ENCODE measurements at regions not wholly inside any gene's neighbourhood (a gene's known extent, or its start where the extent isn't known, plus 50 kb on each side); places are given as distances from the start of the nearest gene placed in this dataset.

DNA sequence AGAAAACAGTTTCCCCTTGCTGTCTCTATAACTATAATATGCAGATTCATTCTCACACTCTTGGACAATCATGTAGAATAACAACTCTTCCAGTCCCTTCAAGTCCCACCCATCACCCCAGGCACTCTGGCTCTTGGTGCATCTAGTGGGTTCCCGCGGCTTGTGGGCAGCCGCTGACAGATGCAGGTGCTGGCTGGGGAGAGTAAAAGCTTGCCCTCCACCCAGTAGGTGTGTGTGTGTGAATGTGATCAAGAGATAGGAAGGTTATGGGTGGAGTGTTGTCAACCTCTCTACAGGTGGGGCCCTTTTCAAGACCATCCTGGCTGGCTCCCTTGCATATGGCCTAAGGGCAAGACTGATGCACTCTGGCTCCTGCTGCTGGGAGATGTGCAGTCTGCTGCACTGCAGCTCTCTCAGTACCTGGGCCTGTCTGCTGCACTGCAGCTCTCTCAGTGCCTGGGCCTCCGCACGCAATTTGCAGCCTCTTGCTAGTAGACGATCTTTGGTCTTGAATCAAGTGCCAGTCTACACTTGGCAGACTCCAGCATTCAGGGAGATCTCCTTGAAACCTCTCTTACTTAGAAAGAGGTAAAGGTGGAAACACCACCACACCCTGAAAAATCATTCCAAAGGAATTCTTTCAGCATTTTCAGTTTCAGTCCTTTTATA, 189.7 kb upstream of the GDNF start:
- no peak for DNase-seq

DNA sequence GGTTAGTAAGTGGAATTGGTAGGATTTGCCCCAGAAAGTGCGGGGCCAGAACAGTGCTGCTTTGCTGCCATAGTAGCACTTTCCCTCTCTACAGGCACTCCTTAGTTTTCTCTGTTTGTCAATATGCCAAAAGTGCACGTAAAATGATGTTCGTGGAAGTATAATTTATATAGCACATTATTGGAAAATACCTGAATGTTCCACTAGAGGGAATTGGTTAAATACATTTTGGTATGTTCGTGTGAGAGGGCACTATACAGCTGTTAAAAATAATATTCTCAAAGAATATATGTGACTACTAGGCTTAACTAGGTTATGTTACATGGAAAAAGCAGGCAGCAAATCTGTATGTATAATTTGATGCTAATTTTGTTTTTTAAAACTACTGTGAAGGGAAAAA, 184.0 kb upstream of the GDNF start:
- DNase-seq = no peak

DNA sequence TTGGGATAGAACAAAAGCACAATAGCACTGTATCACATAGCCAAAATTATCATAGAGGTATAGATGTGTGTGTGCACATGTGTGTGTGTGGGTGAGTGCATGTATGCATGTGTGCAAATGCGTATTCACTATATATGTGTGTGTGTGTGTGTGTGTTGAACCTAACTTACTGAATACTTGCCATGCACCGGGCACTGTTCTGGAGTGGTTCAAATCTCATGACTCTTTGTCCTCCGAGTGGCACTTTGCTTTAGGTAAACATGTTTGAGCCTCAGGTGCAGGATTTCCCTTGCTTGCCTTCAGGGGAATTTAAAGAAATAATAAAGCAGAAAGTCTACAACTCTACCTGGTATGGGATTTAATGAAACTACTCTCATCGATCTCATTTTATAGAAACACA, 183.5 kb upstream of the GDNF start:
- no peak for DNase-seq

DNA sequence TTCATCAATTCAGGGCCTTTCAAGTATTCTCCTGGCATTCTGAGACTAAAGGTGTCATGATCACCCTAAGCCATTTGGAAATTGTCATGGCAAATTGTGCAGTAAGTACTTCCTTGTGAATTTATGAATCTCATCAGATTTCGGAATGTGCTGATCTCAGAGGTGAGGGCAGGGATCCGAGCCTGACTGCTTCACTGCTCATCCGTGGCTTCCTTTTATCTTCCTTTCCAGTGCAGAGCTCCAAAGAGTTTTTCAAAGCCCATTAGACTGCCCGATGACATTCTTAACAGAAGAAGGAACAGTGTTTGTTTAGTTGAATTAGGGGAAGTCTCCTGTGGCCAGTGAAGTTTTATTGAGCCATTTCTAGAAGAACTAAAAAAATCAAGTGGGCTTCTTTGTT, 182.8 kb upstream of the GDNF start:
- DNase-seq = no peak

DNA sequence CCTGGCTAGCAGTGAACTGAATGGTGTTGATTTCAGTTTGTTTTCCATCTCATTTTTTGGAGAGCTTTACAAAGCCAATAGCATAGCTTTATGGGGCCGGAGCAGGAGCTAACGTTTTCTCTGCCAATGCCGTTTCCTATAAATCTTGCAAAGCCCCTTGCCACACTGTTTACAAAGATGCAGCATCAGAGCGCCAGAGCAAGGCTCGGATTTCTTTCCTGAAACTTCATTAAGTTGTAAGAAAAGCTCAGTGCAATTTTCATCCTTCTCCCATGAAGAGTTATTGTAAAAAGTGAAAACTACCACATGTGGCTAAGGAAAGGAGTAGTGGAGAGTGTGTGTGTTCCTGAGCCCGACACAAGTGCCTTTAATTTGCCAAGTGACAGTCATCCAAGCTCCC, 178.2 kb upstream of the GDNF start:
- DNase-seq = no peak

DNA sequence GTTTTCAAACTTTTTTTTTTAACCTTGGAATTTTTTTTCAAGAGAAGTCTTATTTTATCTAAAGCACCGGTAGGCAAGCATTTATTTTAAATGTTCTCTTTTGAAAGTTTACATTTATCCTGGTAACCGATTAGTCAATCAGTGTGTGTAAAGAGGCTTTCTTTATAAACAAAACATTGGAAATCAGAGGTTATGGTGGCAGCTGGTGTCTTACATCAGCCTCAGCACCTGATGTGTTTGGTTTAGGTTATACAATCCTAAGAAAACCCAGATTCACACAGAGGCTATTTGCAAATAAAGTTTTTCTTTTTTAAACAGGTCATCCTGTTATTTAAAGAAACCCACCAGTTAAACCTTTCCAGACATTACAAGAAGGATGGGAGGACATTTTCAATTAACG, 173.3 kb upstream of the GDNF start:
- DNase-seq = no peak

DNA sequence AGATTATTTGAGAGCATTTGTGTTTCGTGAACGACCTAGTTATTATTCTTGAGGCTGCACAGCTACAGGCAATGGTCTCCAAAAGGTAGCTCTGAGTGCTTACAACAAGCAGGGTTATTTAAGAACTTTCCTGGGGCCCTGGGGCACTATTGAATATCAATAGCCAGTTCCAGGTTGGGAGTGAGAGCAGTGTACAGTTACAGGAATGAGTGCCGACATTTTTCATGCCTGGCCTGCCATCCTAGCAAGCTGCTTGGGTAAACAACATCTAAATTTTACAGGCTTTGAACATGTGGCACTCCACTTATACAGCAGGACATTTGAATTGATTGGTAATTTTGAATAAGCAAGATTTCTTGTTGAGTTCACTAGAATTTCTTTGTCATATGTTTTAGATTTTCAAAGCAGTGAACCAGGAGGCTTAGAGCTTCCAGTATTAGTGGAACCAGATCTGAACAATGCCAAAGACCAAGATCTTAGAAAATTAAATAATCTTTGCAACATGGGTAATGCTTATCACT, 171.9 kb upstream of the GDNF start:
- DNase-seq = no peak

DNA sequence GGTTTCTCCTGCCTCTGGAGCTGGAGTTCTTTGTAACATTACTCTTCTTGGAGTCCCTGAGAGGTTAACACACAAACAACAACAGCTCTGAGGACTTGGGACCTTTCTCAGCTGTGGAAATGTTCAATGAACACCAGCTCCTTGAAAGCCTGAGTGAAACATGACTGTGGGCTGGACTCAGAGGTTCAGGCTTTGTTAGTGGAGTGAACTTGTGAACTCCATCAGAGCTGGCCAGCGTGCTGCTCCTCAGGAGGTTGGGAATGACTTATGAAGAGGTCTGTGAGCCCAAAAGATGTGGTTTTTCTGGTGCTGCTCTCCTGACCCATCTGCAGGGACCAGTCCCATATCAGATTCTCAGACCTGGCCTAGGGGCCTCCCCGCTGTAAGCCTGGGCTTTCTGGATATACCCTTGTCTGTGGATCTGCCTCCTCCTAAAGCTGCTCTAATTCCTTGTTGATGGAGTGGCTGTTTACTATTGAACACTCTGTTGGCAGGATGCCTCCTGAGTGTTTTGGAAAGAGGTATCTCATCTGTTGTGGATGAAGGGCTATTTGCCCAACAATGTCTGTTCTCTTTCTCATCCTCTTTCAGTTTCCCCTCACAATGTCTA, 170.0 kb upstream of the GDNF start:
- DNase-seq = no peak

DNA sequence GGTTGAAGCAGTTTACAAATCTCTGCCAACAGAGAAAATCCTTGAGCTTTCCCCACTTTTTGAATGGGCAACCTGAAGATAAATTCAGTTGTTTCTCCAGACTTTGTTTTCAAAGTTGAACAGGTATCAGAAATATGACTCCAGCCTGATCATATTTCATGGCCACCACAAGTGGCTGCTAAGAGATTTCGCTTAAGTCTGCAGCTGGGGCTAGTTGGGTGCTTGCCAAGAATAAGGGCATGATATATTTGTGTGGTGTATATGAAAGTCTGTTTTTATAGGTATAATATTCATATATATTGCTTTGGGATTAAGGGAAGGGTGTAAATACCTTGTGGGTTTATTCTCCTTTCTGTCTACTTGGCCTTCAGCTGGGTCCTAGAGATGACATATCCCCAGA, 168.4 kb upstream of the GDNF start:
- no peak for DNase-seq

DNA sequence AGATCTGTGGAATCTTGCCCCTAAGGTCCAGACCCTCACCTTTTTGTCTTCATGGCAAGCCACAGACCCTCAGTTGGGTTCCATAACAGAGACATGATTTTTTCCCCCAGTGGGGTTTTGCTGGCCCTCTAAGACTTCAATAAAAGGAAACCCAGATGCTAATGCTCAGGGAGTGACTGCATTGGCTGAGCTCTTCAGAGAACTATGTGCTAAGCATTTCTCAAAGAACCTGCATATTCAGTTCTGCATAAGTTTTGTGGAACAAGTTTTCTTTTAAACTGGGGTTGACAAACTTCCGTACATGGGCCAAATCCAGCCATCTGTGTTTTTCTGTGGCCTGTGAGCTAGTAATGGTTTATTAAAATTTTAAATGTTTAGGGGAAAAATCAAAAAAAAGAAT, 159.8 kb upstream of the GDNF start:
- no peak for DNase-seq

DNA sequence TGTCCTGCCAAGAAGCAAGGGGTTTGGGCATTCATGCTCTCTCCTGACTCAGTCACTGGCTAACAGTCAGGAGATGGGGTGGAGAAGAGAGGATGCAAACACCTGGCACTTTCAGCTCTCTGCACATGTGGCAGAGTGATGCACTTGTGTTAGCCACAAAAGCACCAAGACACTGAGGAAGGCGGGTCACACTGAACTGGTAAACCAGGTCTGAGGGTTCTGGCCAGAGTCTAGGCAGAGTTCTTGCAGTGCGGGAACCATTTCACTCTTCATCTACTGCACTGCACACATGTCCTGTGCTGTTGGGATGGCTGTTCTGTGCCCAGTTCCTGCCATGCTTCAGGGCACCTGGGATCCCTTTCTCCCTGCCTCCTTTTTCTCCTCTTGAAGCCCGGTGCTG, 157.1 kb upstream of the GDNF start:
- DNase-seq = no peak

DNA sequence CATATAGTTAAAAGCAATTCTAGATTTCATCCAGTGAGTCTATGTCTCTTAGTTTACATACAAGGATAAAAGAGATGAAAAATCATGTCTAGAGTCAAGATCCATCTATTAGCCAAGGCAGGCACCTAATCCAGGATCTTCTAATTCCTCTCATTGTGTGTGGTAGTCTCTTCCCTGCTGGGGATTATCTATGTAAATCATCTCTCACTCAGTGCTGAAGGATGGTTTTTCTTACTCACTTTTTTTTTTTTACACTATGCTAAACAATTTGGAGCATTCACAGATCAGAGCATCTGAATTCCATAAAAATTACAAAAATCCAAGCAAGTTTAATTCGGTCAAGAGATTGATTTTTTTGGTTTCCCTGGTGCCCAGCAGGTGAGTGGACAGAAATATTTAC, 154.9 kb upstream of the GDNF start:
- no peak for DNase-seq

DNA sequence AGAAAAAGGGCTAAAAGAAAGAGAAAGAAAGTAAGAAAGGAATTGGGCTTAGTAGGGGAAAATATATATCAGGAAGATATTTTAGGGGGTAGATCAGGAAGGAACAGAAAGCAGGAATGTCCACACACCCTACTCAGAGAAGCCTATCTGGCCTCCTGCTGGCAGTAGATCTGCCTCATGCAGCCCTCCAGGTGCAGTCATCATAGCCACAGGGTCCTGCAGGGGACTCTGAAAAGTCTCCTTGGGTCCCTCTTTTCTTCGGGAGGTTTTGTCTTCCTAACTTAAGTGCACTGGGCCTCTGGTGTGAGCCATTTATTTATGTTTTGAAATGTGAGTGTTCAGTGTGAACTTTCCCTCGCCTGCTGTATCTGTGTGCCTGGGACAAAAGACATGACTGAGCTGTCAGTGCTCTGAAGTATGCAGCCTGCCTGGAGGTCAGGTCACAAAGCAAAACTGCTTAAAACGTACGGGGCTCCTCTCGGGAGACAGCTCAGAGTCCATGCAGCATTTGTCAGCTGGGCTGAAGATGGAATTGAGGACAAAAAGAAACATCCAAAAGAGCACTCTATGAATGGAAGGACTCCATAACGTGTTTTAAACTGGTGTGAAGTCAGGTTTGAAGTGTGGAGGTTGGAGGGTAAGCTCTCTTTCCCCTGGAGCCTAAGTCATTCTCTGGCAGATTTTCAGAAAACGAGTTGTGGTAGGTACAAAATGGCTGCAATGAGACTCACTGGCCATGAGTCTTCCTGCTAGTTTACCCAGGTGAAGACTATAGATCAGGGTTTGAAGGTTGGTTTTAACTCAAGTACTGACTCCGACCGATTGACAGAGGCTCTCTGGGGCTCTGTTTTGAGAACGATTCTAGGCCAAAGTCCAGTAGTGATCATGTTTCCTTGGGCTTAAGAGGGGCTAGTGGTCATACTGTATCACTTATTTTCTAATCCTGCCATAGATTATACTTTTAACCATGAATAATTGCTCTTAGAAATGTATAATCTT, 151.8 kb upstream of the GDNF start:
- DNase-seq = no peak

DNA sequence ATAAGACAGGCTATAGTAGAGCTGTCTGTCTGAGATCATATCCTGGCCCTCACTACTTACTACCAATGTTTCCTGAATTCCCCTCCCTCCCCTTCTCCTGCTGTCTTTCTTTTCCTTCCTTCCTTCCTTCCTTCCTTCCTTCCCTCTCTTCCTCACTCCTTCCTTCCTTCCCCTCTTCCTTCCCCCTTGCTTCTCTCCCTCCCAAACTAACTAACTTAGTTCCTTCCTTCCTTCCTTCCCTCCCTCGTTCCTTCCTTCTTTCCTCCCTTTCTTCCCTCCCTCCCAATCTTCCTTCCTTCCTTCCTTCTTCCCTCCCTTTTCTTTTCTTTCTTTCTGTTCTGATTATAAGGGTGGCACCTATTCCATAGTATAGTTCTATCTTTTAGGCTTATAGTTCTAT, 150.0 kb upstream of the GDNF start:
- DNase-seq = no peak

DNA sequence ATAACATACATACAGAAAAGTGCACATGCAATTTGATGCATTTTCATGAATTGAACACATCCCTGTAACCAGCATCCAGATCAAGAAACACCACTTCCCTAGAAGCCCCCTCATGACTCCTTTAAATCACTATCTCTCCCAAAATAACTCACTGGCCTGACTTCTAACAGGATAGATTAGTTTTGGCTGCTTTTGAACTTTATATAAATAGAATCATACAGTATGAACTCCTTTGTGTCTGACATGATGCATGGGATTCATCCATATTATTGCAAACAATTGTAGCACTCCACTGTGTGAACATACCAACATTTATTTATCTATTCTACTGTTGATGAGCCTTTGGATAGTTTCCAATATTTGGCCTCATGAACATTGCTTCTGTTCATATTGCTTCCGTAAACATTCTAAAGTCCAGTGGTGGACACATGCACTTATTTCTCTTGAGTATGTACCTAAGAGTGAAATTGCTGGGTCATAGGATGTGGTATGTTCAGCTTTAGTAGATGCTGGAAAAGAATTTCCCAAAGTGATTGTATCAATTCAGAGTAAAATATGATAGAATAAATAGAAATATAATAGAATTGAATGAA, 148.7 kb upstream of the GDNF start:
- DNase-seq = no peak

DNA sequence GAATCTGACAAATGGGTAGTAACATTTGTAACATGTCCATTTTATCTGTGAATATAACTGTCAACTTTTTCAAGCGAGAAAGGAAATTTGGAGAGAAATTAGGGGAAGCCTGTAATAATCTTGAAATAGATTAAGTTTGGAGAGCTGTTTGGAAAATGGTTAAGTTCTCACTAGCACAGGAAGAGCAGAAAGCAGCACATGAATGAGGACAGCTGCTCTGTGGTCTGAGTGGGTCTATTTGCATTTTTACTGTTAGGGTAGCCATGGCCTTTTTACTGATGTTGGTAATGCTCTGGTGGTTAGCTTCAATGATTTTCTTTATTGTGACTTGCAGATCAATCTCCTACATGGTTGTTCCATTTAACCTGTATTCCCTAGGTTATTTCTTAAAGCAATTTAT, 144.5 kb upstream of the GDNF start:
- no peak for DNase-seq

DNA sequence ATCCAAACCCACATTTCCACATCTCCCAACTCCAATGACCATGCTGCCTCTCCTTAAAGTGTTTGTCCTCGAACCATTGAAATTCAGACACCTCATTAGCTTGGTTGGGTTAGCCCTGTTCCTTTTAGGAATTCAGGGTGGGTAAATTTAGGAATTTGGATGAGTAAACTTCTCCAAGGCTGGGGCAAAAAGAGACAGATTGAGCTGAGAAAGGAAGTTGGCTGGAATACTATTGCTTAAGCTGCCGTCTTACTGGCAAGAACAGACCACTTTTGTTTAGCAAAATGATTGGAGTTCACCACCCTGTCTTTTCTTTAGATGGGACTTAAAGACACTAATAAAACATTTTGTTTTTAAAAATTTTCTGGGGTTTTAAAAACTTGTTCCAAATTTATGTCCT, 143.6 kb upstream of the GDNF start:
- no peak for DNase-seq

DNA sequence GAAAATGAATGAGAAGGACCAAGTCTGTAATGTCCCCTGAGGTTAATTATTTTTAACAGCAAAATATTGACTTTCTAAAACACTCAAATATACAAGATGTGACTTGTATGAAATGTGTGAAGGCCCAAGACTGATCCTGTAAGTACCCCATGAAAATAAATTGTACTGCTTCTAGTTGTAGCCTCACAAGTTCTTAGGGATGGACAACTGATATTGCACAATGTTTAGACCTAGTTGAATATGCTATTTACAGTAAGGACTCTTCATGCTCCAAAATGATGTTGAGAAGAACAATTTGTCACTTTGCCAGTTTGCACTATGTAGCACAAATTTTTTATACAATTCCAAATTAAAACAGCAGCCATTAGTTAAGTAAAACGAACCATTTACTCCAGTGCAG, 139.7 kb upstream of the GDNF start:
- DNase-seq = no peak

DNA sequence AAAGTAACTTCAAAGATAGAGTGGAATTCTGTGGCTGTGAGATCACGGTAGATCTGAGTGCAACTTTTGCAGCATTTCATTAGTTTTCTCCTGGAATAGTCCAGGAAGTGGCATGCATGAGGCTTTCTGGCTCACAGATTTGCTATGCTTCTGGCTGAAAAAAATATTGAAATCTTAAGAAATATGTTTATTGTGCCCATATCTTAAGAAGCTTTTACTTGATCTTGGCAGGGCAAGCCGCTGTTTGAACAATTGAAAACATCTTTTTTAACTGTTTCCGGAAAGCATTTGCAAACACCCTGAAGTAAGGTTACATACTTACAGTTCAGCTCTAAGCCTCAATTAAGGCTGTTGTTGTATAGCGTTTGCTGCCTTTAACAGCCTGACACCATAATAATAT, 135.7 kb upstream of the GDNF start:
- peak; percentile 20 for DNase-seq

DNA sequence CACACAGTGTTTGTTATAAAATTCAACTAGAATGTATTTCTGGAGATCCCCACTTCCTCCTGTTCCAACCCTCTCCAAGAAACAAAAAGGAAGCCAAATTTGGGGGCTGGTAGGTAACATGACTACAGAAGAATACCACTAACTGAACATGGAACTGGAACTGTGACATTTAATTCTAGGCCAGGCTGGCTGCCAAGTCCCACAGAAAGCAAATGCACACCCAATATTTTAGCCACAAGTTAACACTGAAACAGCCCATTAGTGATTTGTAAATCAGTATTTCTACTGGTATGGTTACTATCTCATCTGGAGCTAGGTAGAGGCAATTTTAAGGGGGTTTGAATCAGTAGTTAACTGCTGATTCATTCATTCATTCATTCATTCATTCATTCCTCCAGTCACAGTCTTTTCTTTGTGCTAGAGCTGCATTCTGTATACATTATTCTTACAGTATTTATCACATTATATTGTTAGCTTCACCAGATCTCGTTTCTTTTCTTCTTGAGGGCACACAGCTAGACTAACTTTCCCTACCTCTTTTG, 131.7 kb upstream of the GDNF start:
- no peak for DNase-seq

DNA sequence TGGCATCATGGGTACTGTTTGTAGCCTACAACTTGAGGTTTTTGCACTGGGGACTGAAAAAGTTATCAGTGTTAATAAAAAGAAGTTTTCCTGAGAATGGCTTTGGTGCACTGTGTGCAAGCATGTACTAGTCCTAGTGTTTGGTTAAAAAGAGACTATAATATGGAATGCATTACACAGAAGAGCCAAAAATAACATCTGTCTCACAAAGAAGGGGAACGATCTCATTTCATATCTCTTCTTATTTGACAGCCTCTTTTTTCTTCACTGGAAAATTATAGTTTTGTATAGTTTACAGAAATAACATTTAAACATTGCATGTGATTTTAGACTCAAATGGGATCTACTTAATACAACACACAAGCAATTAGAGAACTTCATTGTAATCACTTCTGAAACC, 127.0 kb upstream of the GDNF start:
- DNase-seq = no peak

DNA sequence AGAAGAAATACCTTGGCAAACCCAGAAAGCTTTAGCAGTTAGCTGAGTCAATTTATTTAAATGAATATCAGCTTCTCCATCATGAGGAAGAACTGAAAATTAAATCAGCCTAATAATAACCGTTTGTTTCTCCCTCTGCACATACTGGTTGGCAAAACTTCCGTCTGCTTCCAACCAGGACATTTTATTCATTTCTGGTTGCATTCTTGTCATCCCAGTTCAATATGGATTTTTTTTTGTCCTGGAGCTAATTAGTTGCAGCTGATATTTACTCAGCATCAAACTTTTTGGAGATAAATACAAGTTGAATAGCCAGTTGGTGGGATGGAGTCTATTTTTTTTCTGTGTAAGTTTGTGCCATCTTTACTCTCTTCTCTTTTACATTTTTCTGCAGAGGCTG, 126.5 kb upstream of the GDNF start:
- peak; percentile 59 for DNase-seq

DNA sequence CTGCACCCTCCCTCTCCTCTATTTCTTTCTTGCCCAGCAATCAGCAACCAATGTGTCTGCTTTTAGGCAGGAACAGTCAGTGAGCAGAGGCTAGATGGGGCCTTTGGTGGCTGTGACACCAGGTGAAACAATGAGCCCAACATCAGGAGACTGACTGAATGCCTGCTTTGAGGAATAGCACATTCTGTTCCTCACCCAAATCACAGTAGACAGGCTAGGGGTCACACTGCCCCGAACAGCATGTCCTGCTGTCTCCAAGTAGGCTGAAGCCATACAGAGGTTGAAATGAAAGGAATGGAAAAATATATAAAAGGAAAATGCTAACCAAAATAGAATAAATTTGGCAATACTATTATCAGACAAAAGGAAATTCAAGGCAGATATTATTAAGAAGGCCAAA, 122.5 kb upstream of the GDNF start:
- no peak for DNase-seq

Data from fibroblast of skin of abdomen (primary cell).